ENCODE measurements at regions not wholly inside any gene's neighbourhood (a gene's known extent, or its start where the extent isn't known, plus 50 kb on each side); places are given as distances from the start of the nearest gene placed in this dataset.

GRCh38 chr9:28389411-28389810 is 816.1 kb upstream of the C9orf72 start:
- dilution Hi-C loops (cut with HindIII; ENCODE audit: low sequenced_read_pairs, unreplicated experiment) (no loop called here), in situ Hi-C loops (cut with MboI; ENCODE audit: low sequenced_read_pairs) (no loop called here), intact Hi-C loops (cut with micrococcal nuclease) (no loop called here)
- no peak for TF ChIP-seq MAZ (IDR thresholded peaks at IDR 0.05; ENCODE audit: borderline replicate concordance, low read depth, low read length)
- no peak for TF ChIP-seq RFX5 (IDR thresholded peaks at IDR 0.05; ENCODE audit: low read depth, low read length)
- H3K9me1 ChIP-seq (ENCODE audit: insufficient read depth, low read length), result no peaks in the 10 kb centered on the region
- no peak overlapping the region for H3K4me3 ChIP-seq (ENCODE audit: insufficient read depth, low read depth, low read length)
- H3K36me3 ChIP-seq (ENCODE audit: control insufficient read depth, insufficient read depth, low read length), result no peaks in the 10 kb centered on the region
- ATAC-seq (ENCODE audit: low read depth) (no peak), DNase-seq (no peak)
- no peak overlapping the region for H3K18ac ChIP-seq (ENCODE audit: low read depth, low read length)
- 100% methylated on average over 2 of the region's 3 CpGs; no CpG with 5 or more reads in 1 of the 2 experiments for WGBS, 2 experiments (ENCODE audit: extremely low coverage in 2 of 2, insufficient read length in 1 of 2)
- no peak overlapping the region for H2AK5ac ChIP-seq (ENCODE audit: low read depth, low read length)
- no peak overlapping the region for H3K4me2 ChIP-seq (ENCODE audit: low read depth, low read length)
- no peak overlapping the region for H3K9ac ChIP-seq (ENCODE audit: low read depth, low read length)
- no peak overlapping the region for H2BK120ac ChIP-seq (ENCODE audit: low read depth, low read length)
- no peaks in the 10 kb centered on the region for H3K79me1 ChIP-seq (ENCODE audit: low read depth in 1 of 2, low read length in 2 of 2)
- H3K4me1 ChIP-seq (ENCODE audit: control insufficient read depth, insufficient read depth, low read length), result no peaks in the 10 kb centered on the region
- no peak overlapping the region for H3K4ac ChIP-seq (ENCODE audit: low read depth, low read length)
- H2AFZ ChIP-seq (replicated peaks; ENCODE audit: low read length, poor library complexity), result no peak overlapping the region
- BruUV-seq (replicated peaks), result no TSS peak
- H3K27me3 ChIP-seq (ENCODE audit: control insufficient read depth, insufficient read depth, low read length), result no peaks in the 10 kb centered on the region
- H2BK15ac ChIP-seq (ENCODE audit: low read depth, low read length), result no peak overlapping the region
- ChIA-PET POLR2A (ENCODE audit: unreplicated experiment) (no interaction called here), CTCF (no interaction called here)
- no peaks in the 10 kb centered on the region for H4K20me1 ChIP-seq (ENCODE audit: insufficient read depth, low read length)
- H4K5ac ChIP-seq (ENCODE audit: low read depth, low read length), result no peak overlapping the region
- H3K56ac ChIP-seq (ENCODE audit: extremely low read depth, insufficient read depth, low read length), result no peak overlapping the region
- no peak overlapping the region for H3K27ac ChIP-seq (ENCODE audit: insufficient read depth, low read length)
- H4K91ac ChIP-seq (ENCODE audit: insufficient read depth, low read depth, low read length), result no peak overlapping the region
- no peak overlapping the region for H3K23ac ChIP-seq (ENCODE audit: low read depth, low read length)
- no peak overlapping the region for H2BK5ac ChIP-seq (ENCODE audit: low read depth, low read length, poor library complexity, severe bottlenecking)
- H4K8ac ChIP-seq (ENCODE audit: low read depth in 2 of 2, low read length in 2 of 2), result no peak overlapping the region
- H2BK20ac ChIP-seq (ENCODE audit: low read depth, low read length), result no peak overlapping the region
- H3K14ac ChIP-seq (replicated peaks; ENCODE audit: low read depth, low read length), result no peak overlapping the region
- no peak overlapping the region for H2AK9ac ChIP-seq (replicated peaks; ENCODE audit: low read depth, low read length, poor library complexity)
- peaks cover 7% of the 10 kb centered on the region for H3K9me3 ChIP-seq (ENCODE audit: control insufficient read depth, insufficient read depth, low read length)
